H9 (cell line): ENCODE measurements at regions not wholly inside any gene's neighbourhood (a gene's known extent, or its start where the extent isn't known, plus 50 kb on each side); places are given as distances from the start of the nearest gene placed in this dataset.

Experiments
- DNase-seq: peaks from one replicate; pipeline ENCODE4 v3.0.0-alpha.2; 2017
- H2AFZ ChIP-seq: one replicate; pipeline ENCODE4 v1.6.1; 2013; ENCODE audit warnings: mild to moderate bottlenecking, low read length, control low read depth, moderate library complexity
- H2AK5ac ChIP-seq: 2 replicates; pipeline ENCODE4 v1.6.1; 2013; ENCODE audit warnings: low read length, control low read depth, mixed read lengths; ENCODE audit not compliant: insufficient read length
- H2BK120ac ChIP-seq: one replicate; pipeline ENCODE4 v1.6.1; 2013; ENCODE audit warnings: low read depth, mild to moderate bottlenecking, low read length, control low read depth, inconsistent platforms; ENCODE audit not compliant: poor library complexity, severe bottlenecking
- H2BK12ac ChIP-seq: 2 replicates; pipeline ENCODE4 v1.6.1; 2013; ENCODE audit warnings: low read length, control low read depth, mixed read lengths, low read depth; ENCODE audit not compliant: insufficient read length
- H2BK15ac ChIP-seq: 2 replicates; pipeline ENCODE4 v1.6.1; 2013; ENCODE audit warnings: low read depth, low read length, control low read depth
- H2BK20ac ChIP-seq: one replicate; pipeline ENCODE4 v1.6.1; 2013; ENCODE audit warnings: low read depth, mild to moderate bottlenecking, low read length, control low read depth, inconsistent platforms; ENCODE audit not compliant: poor library complexity, severe bottlenecking
- H2BK5ac ChIP-seq: 2 replicates; pipeline ENCODE4 v1.6.1; 2013; ENCODE audit warnings: low read length, control low read depth, mixed read lengths; ENCODE audit not compliant: insufficient read length
- H3K14ac ChIP-seq: 2 replicates; pipeline ENCODE4 v1.6.1; 2013; ENCODE audit warnings: low read length, control low read depth; ENCODE audit not compliant: insufficient read depth
- H3K18ac ChIP-seq: 2 replicates; pipeline ENCODE4 v1.6.1; 2013; ENCODE audit warnings: low read depth, mild to moderate bottlenecking, mixed read lengths, low read length, control low read depth; ENCODE audit not compliant: insufficient read length
- H3K23ac ChIP-seq: 2 replicates; pipeline ENCODE4 v1.6.1; 2013; ENCODE audit warnings: low read length, control low read depth, mixed read lengths, low read depth; ENCODE audit not compliant: insufficient read length
- H3K23me2 ChIP-seq: 2 replicates; pipeline ENCODE4 v1.6.1; 2013; ENCODE audit warnings: low read depth, mild to moderate bottlenecking, mixed read lengths, low read length, control low read depth; ENCODE audit not compliant: insufficient read length, poor library complexity, severe bottlenecking
- H3K27ac ChIP-seq: 2 replicates; pipeline ENCODE4 v1.5.1; 2013; ENCODE audit warnings: low read length, control low read depth, mixed read lengths, low read depth; ENCODE audit not compliant: insufficient read length
- H3K27me3 ChIP-seq: 2 replicates; pipeline ENCODE4 v1.6.1; 2013; ENCODE audit warnings: low read length, control low read depth, inconsistent platforms; ENCODE audit not compliant: insufficient read depth
- H3K4ac ChIP-seq: 2 replicates; pipeline ENCODE4 v1.6.1; 2013; ENCODE audit warnings: low read depth, mild to moderate bottlenecking, control low read depth, inconsistent platforms, low read length, moderate library complexity
- H3K4me1 ChIP-seq: 2 replicates; pipeline ENCODE4 v1.6.1; 2013; ENCODE audit warnings: low read length, control low read depth, inconsistent platforms; ENCODE audit not compliant: insufficient read depth
- H3K4me2 ChIP-seq: 2 replicates; pipeline ENCODE4 v1.6.1; 2013; ENCODE audit warnings: low read length, control low read depth, mixed read lengths; ENCODE audit not compliant: insufficient read length, insufficient read depth
- H3K56ac ChIP-seq: 2 replicates; pipeline ENCODE4 v1.6.1; 2013; ENCODE audit warnings: low read depth, mild to moderate bottlenecking, mixed read lengths, low read length, control low read depth; ENCODE audit not compliant: insufficient read length
- H3K79me1 ChIP-seq: 2 replicates; pipeline ENCODE4 v1.6.1; 2013; ENCODE audit warnings: low read depth, mild to moderate bottlenecking, moderate library complexity, low read length, control low read depth, inconsistent platforms; ENCODE audit not compliant: insufficient read depth, poor library complexity, severe bottlenecking
- H3K79me2 ChIP-seq: 2 replicates; pipeline ENCODE4 v1.6.1; 2013; ENCODE audit warnings: low read length, control low read depth, inconsistent platforms; ENCODE audit not compliant: insufficient read depth
- H3K9ac ChIP-seq: 2 replicates; pipeline ENCODE4 v1.6.1; 2013; ENCODE audit warnings: low read length, control low read depth, mixed read lengths; ENCODE audit not compliant: insufficient read length; ENCODE audit errors: extremely low read depth
- H3K9me3 ChIP-seq: one replicate; pipeline ENCODE4 v1.6.1; 2013; ENCODE audit warnings: low read depth, low read length, inconsistent platforms; ENCODE audit not compliant: control insufficient read depth
- H3T11ph ChIP-seq: one replicate; pipeline ENCODE4 v1.6.1; 2013; ENCODE audit warnings: mild to moderate bottlenecking, low read length, control low read depth, inconsistent platforms
- H4K20me1 ChIP-seq: one replicate; pipeline ENCODE4 v1.6.1; 2013; ENCODE audit not compliant: control insufficient read depth, insufficient read length, insufficient read depth
- H4K5ac ChIP-seq: 2 replicates; pipeline ENCODE4 v1.6.1; 2013; ENCODE audit warnings: low read depth, mild to moderate bottlenecking, mixed read lengths, low read length, control low read depth; ENCODE audit not compliant: insufficient read length
- H4K8ac ChIP-seq: replicated peaks from 2 replicates; pipeline ENCODE4 v1.6.1; 2013; ENCODE audit warnings: low read length, control low read depth, mixed read lengths, low read depth; ENCODE audit not compliant: insufficient read length
- H4K91ac ChIP-seq: 2 replicates; pipeline ENCODE4 v1.6.1; 2013; ENCODE audit warnings: low read depth, mild to moderate bottlenecking, moderate library complexity, mixed read lengths, low read length, control low read depth; ENCODE audit not compliant: insufficient read length
- H3K27ac Mint-ChIP-seq, 3 experiments: 2 replicates in 2 of 3; 3 replicates in 1 of 3; pipeline ENCODE4 v1.8.0; 2020 to 2021; ENCODE audit warnings: mixed read lengths in 3 of 3, mild to moderate bottlenecking in 1 of 3, moderate library complexity in 1 of 3
- H3K27me3 Mint-ChIP-seq: 2 replicates; pipeline ENCODE4 v1.8.0; 2021; ENCODE audit warnings: low read depth, mild to moderate bottlenecking, moderate library complexity, mixed read lengths
- H3K36me3 Mint-ChIP-seq, 3 experiments: 2 replicates in 2 of 3; 3 replicates in 1 of 3; pipeline ENCODE4 v1.8.0; 2020 to 2021; ENCODE audit warnings: low read depth in 3 of 3, mixed read lengths in 3 of 3; ENCODE audit not compliant: insufficient read depth in 1 of 3
- H3K4me1 Mint-ChIP-seq, 2 experiments: 2 replicates each; pipeline ENCODE4 v1.8.0; 2020; ENCODE audit warnings: mixed read lengths in 2 of 2
- H3K4me3 Mint-ChIP-seq, 2 experiments: 2 replicates in 1 of 2; 3 replicates in 1 of 2; pipeline ENCODE4 v1.8.0; 2020 to 2021; ENCODE audit warnings: mild to moderate bottlenecking in 2 of 2, mixed read lengths in 2 of 2, moderate library complexity in 1 of 2
- H3K9me3 Mint-ChIP-seq, 2 experiments: 2 replicates in 1 of 2; 3 replicates in 1 of 2; pipeline ENCODE4 v1.8.0; 2020; ENCODE audit warnings: mild to moderate bottlenecking in 2 of 2, mixed read lengths in 2 of 2, moderate library complexity in 1 of 2
- WGBS: extraction: QIAGEN DNeasy Blood & Tissue Kit; methylation state at CpG from one replicate; pipeline ENCODE4 v1.1.7; 2013; ENCODE audit warnings: missing lambda C conversion rate, low lambda C conversion rate, mixed read lengths; ENCODE audit not compliant: insufficient read length; ENCODE audit errors: extremely low coverage; 5-methylcytosine and 5-hydroxymethylcytosine counted together
- TF ChIP-seq, protein P1 (sequence below): fragments of 200-600 bp; sonication (generic); conservative IDR thresholded peaks from 3 replicates; pipeline ENCODE4 v1.8.0; 2021; ENCODE audit warnings: antibody characterized with exemption, mild to moderate bottlenecking

DNA sequence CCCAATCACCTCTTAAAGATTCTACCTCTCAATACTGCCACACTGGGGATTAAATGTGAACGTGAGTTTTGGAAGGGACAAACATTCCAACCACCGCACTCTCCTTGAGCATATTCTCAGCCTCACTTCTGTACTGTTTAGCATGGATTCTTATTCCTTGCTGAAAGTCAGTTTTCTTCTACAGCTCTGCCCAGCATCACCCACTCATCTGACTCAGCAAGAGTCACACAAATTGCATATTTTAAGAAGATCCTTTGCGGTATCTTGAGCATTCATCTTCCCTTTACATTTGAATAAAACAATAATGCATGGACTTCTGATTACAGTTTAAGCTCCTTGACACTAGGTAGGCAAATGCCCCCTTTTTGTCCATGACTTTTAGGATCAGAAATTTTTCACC, 251.6 kb upstream of the MKLN1 start:
- no CpG with 5 or more reads among the region's 3 CpGs for WGBS
- DNase-seq = no peak
- Histone ChIP-seq H3K27me3 (no peaks in the 10 kb centered on the region), H3K9me3 (no peaks in the 10 kb centered on the region), H2AK5ac (no peak overlapping the region), H3K56ac (no peak overlapping the region), H2BK12ac (no peak overlapping the region), H2BK120ac (no peak overlapping the region), H3T11ph (no peak overlapping the region), H3K18ac (no peak overlapping the region), H2BK15ac (no peak overlapping the region), H3K14ac (no peak overlapping the region), H3K4me2 (no peak overlapping the region), H2AFZ (no peak overlapping the region), H4K8ac (no peak overlapping the region), H3K23me2 (no peaks in the 10 kb centered on the region), H3K23ac (no peak overlapping the region), H4K20me1 (no peaks in the 10 kb centered on the region), H2BK5ac (no peak overlapping the region), H3K4me1 (no peaks in the 10 kb centered on the region; the same call in 1 of the 2 replicates), H3K79me1 (no peaks in the 10 kb centered on the region), H4K5ac (no peak overlapping the region), H3K9ac (no peak overlapping the region), H3K79me2 (no peaks in the 10 kb centered on the region), H3K4ac (no peak overlapping the region), H2BK20ac (no peak overlapping the region), H4K91ac (no peak overlapping the region), H3K27ac (no peak overlapping the region)
- TF ChIP-seq, protein P1, sequence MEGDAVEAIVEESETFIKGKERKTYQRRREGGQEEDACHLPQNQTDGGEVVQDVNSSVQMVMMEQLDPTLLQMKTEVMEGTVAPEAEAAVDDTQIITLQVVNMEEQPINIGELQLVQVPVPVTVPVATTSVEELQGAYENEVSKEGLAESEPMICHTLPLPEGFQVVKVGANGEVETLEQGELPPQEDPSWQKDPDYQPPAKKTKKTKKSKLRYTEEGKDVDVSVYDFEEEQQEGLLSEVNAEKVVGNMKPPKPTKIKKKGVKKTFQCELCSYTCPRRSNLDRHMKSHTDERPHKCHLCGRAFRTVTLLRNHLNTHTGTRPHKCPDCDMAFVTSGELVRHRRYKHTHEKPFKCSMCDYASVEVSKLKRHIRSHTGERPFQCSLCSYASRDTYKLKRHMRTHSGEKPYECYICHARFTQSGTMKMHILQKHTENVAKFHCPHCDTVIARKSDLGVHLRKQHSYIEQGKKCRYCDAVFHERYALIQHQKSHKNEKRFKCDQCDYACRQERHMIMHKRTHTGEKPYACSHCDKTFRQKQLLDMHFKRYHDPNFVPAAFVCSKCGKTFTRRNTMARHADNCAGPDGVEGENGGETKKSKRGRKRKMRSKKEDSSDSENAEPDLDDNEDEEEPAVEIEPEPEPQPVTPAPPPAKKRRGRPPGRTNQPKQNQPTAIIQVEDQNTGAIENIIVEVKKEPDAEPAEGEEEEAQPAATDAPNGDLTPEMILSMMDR = no peak
- Mint-ChIP-seq H3K4me3 (no peak overlapping the region), H3K27ac (no peak overlapping the region), H3K36me3 (peaks cover 2 to 13% (median 3%) of the 10 kb centered on the region in 3 experiments; a peak in 5 of 7 replicates), H3K9me3 (no peaks in the 10 kb centered on the region; a peak in 1 of 5 replicates), H3K27me3 (no peaks in the 10 kb centered on the region; the same call in 1 of the 2 replicates), H3K4me1 (peaks cover 16 to 17% of the 10 kb centered on the region in 2 experiments)
